ENCODE measurements at regions not wholly inside any gene's neighbourhood (a gene's known extent, or its start where the extent isn't known, plus 50 kb on each side); places are given as distances from the start of the nearest gene placed in this dataset.

- peak; percentile 85 for ATAC-seq (ENCODE audit: poor library complexity)
- intact Hi-C loops (cut with DNase I) = no loop called here
- peak; percentile 68 for DNase-seq
These were observed 575.8 kb downstream of the NUF2 start for GRCh38 chr1:163897412-163898155.

- intact Hi-C loops (cut with DNase I) = no loop called here
- ATAC-seq (ENCODE audit: poor library complexity) (no peak), DNase-seq (no peak)
These were observed 584.5 kb downstream of the NUF2 start for GRCh38 chr1:163906283-163906682.

- intact Hi-C loops (cut with DNase I) = no loop called here
- ATAC-seq (ENCODE audit: poor library complexity) = no peak
- no peak for DNase-seq
These were observed 590.6 kb downstream of the NUF2 start for GRCh38 chr1:163912170-163912884.

GRCh38 chr1:163914785-163915413, 593.1 kb downstream of the NUF2 start:
- ATAC-seq (ENCODE audit: poor library complexity) (no peak), DNase-seq (no peak)
- intact Hi-C loops (cut with DNase I) = no loop called here

- DNase-seq (no peak), ATAC-seq (ENCODE audit: poor library complexity) (no peak)
- intact Hi-C loops (cut with DNase I) = no loop called here
These were observed 601.0 kb downstream of the NUF2 start for GRCh38 chr1:163922743-163923201.

GRCh38 chr1:163924041-163924440, 602.3 kb downstream of the NUF2 start:
- no peak for DNase-seq
- ATAC-seq (ENCODE audit: poor library complexity) = no peak
- intact Hi-C loops (cut with DNase I) = no loop called here

- DNase-seq (no peak), ATAC-seq (ENCODE audit: poor library complexity) (no peak)
- intact Hi-C loops (cut with DNase I) = no loop called here
These were observed 605.7 kb downstream of the NUF2 start for GRCh38 chr1:163927493-163927892.

- ATAC-seq (ENCODE audit: poor library complexity) (peak; percentile 68), DNase-seq (no peak)
- intact Hi-C loops (cut with DNase I) = no loop called here
These were observed 606.3 kb downstream of the NUF2 start for GRCh38 chr1:163928069-163928468.

- DNase-seq = no peak
- no peak for ATAC-seq (ENCODE audit: poor library complexity)
- intact Hi-C loops (cut with DNase I) = no loop called here
These were observed 606.9 kb downstream of the NUF2 start for GRCh38 chr1:163928651-163929050.

- DNase-seq (no peak), ATAC-seq (ENCODE audit: poor library complexity) (no peak)
- intact Hi-C loops (cut with DNase I) = no loop called here
These were observed 611.1 kb downstream of the NUF2 start for GRCh38 chr1:163932901-163933300.

GRCh38 chr1:163933437-163933836, 611.7 kb downstream of the NUF2 start:
- DNase-seq = no peak
- ATAC-seq (ENCODE audit: poor library complexity) = no peak
- intact Hi-C loops (cut with DNase I) = no loop called here

- no peak for ATAC-seq (ENCODE audit: poor library complexity)
- intact Hi-C loops (cut with DNase I) = no loop called here
- no peak for DNase-seq
These were observed 614.1 kb downstream of the NUF2 start for GRCh38 chr1:163935738-163936374.

- ATAC-seq (ENCODE audit: poor library complexity) (no peak), DNase-seq (no peak)
- intact Hi-C loops (cut with DNase I) = no loop called here
These were observed 599.4 kb upstream of the PBX1 start for GRCh38 chr1:163959622-163960021.

- ATAC-seq (ENCODE audit: poor library complexity) (no peak), DNase-seq (no peak)
- intact Hi-C loops (cut with DNase I) = no loop called here
These were observed 588.8 kb upstream of the PBX1 start for GRCh38 chr1:163970151-163970550.

GRCh38 chr1:163970699-163971098, 588.3 kb upstream of the PBX1 start:
- no peak for ATAC-seq (ENCODE audit: poor library complexity)
- intact Hi-C loops (cut with DNase I) = no loop called here

GRCh38 chr1:163973586-163973985, 585.4 kb upstream of the PBX1 start:
- no peak for DNase-seq
- intact Hi-C loops (cut with DNase I) = no loop called here
- ATAC-seq (ENCODE audit: poor library complexity) = no peak

More at GRCh38 chr1:163970699-163971098, 588.3 kb upstream of the PBX1 start:
- no peak for DNase-seq

- ATAC-seq (ENCODE audit: poor library complexity) (no peak), DNase-seq (no peak)
- intact Hi-C loops (cut with DNase I) = no loop called here
These were observed 584.9 kb upstream of the PBX1 start for GRCh38 chr1:163974120-163974519.

- intact Hi-C loops (cut with DNase I) = no loop called here
- ATAC-seq (ENCODE audit: poor library complexity) = no peak
- DNase-seq = no peak
These were observed 578.6 kb upstream of the PBX1 start for GRCh38 chr1:163980394-163980793.

GRCh38 chr1:163981500-163982030, 577.4 kb upstream of the PBX1 start:
- intact Hi-C loops (cut with DNase I) = no loop called here
- DNase-seq = no peak

More at GRCh38 chr1:163981500-163982030, 577.4 kb upstream of the PBX1 start:
- no peak for ATAC-seq (ENCODE audit: poor library complexity)
